HEK293 (cell line): ENCODE measurements at regions not wholly inside any gene's neighbourhood (a gene's known extent, or its start where the extent isn't known, plus 50 kb on each side); places are given as distances from the start of the nearest gene placed in this dataset.

ENCODE experiments used
- CTCF ChIA-PET: fragments of 350-600 bp; formaldehyde crosslinking; extraction: SDS; loops from one replicate; lab custom pipeline; 2021; ENCODE audit warnings: antibody characterized with exemption; lab: Yijun Ruan, JAX
- POLR2A ChIA-PET: fragments of 300-600 bp; formaldehyde crosslinking; extraction: SDS; loops from one replicate; lab custom pipeline; 2020; ENCODE audit warnings: antibody characterized with exemption, inconsistent platforms; lab: Yijun Ruan, JAX
- H3K27ac ChIP-seq: fragments of 200-500 bp; sonication (Bioruptor generic); 2 replicates; pipeline ENCODE4 v1.5.1; 2014; ENCODE audit warnings: low read depth, low read length, control low read depth, inconsistent platforms; ENCODE audit errors: extremely low read depth
- H3K36me3 ChIP-seq, 2 experiments: fragments of 200-500 bp in 1 of 2; sonication (Bioruptor generic) in 1 of 2; 1 replicate in 1 of 2; 2 replicates in 1 of 2; pipeline ENCODE4 v1.5.1; 2014 to 2017; ENCODE audit warnings: inconsistent platforms in 2 of 2, low read length in 2 of 2; ENCODE audit not compliant: control insufficient read depth in 2 of 2, insufficient read depth in 1 of 2
- H3K4me1 ChIP-seq: fragments of 200-500 bp; sonication (Bioruptor generic); 2 replicates; pipeline ENCODE4 v1.5.1; 2014; ENCODE audit warnings: mild to moderate bottlenecking, low read length, inconsistent platforms; ENCODE audit not compliant: control insufficient read depth, insufficient read depth
- H3K4me3 ChIP-seq: 2 replicates; pipeline ENCODE4 v1.5.1; 2011; ENCODE audit warnings: low read depth, mild to moderate bottlenecking, control low read depth, low read length, moderate library complexity
- H3K9me3 ChIP-seq: fragments of 200-500 bp; sonication (Bioruptor generic); 2 replicates; pipeline ENCODE4 v1.5.1; 2014; ENCODE audit warnings: low read depth, low read length, inconsistent platforms; ENCODE audit not compliant: control insufficient read depth, insufficient read depth
- AEBP2 ChIP-seq: fragments of 450-650 bp; formaldehyde crosslinking; IDR thresholded peaks from 2 replicates; pipeline ENCODE4 v1.5.1; 2016; ENCODE audit warnings: missing biosample characterization, missing genetic modification characterization, borderline replicate concordance
- ZBTB20 ChIP-seq: fragments of 450-650 bp; formaldehyde crosslinking; IDR thresholded peaks from 2 replicates; pipeline ENCODE4 v1.5.1; 2016; ENCODE audit warnings: missing biosample characterization, missing genetic modification characterization
- ZNF335 ChIP-seq: fragments of 450-650 bp; formaldehyde crosslinking; conservative IDR thresholded peaks from 2 replicates; pipeline ENCODE4 v1.5.1; 2016; ENCODE audit warnings: missing biosample characterization, missing genetic modification characterization
- ZXDB ChIP-seq: fragments of 450-650 bp; formaldehyde crosslinking; IDR thresholded peaks from 2 replicates; pipeline ENCODE4 v1.5.1; 2016; ENCODE audit warnings: missing biosample characterization, missing genetic modification characterization
- TF ChIP-seq, protein P1 (sequence below): fragments of 450-650 bp; formaldehyde crosslinking; IDR thresholded peaks from 2 replicates; pipeline ENCODE4 v1.5.1; 2017; ENCODE audit warnings: missing biosample characterization, missing genetic modification characterization
- TF ChIP-seq, protein P2 (sequence below): fragments of 450-650 bp; formaldehyde crosslinking; IDR thresholded peaks from 2 replicates; pipeline ENCODE4 v1.5.1; 2016; ENCODE audit warnings: missing biosample characterization, missing genetic modification characterization

DNA sequence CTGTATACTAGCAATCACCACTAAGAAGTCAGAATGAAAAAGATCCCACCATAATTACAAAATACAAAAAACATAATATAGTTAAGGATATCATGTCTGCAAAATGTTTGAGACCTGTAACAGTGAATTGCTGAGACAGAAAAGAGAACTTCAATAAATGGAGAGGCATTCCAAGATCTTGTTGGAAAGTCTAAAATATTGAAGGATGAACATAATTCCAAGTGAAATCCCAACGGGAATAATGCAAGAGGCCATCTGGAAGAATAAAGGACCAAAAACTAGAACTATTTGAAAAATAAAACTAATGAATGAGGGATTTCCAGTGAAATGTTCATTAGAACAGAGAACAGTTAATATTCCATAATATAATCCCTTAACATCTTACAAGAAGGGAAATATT lies 110.9 kb downstream of the COL6A6 start:
- TF ChIP-seq, protein P1, sequence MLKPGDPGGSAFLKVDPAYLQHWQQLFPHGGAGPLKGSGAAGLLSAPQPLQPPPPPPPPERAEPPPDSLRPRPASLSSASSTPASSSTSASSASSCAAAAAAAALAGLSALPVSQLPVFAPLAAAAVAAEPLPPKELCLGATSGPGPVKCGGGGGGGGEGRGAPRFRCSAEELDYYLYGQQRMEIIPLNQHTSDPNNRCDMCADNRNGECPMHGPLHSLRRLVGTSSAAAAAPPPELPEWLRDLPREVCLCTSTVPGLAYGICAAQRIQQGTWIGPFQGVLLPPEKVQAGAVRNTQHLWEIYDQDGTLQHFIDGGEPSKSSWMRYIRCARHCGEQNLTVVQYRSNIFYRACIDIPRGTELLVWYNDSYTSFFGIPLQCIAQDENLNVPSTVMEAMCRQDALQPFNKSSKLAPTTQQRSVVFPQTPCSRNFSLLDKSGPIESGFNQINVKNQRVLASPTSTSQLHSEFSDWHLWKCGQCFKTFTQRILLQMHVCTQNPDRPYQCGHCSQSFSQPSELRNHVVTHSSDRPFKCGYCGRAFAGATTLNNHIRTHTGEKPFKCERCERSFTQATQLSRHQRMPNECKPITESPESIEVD = no peak
- TF ChIP-seq, protein P2, sequence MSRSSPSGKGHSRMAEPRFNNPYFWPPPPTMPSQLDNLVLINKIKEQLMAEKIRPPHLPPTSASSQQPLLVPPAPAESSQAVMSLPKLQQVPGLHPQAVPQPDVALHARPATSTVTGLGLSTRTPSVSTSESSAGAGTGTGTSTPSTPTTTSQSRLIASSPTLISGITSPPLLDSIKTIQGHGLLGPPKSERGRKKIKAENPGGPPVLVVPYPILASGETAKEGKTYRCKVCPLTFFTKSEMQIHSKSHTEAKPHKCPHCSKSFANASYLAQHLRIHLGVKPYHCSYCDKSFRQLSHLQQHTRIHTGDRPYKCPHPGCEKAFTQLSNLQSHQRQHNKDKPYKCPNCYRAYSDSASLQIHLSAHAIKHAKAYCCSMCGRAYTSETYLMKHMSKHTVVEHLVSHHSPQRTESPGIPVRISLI (tag by site-specific recombination) = no peak
- TF ChIP-seq ZNF335 (tag by site-specific recombination) (no peak), ZBTB20 (tag by site-specific recombination) (no peak), AEBP2 (tag by site-specific recombination) (no peak), ZXDB (tag by site-specific recombination) (no peak)
- H3K36me3 ChIP-seq = no peaks in the 10 kb centered on the region
- POLR2A ChIA-PET = no interaction called here
- H3K4me1 ChIP-seq = no peaks in the 10 kb centered on the region
- no peak overlapping the region for H3K4me3 ChIP-seq
- CTCF ChIA-PET = interaction anchor here (0.9 kb wide), 1 partner anchor 352 kb away, joined by 3 read pairs; no protein-coding TSS in a partner anchor
- no peaks in the 10 kb centered on the region for H3K9me3 ChIP-seq
- no peak overlapping the region for H3K27ac ChIP-seq
